ENCODE measurements at regions not wholly inside any gene's neighbourhood (a gene's known extent, or its start where the extent isn't known, plus 50 kb on each side); places are given as distances from the start of the nearest gene placed in this dataset.
"Not testable (repeated sequence)": the region's sequence is repeated elsewhere in the genome, so short reads cannot be mapped to it uniquely, and the experiment has no call there.

DNA sequence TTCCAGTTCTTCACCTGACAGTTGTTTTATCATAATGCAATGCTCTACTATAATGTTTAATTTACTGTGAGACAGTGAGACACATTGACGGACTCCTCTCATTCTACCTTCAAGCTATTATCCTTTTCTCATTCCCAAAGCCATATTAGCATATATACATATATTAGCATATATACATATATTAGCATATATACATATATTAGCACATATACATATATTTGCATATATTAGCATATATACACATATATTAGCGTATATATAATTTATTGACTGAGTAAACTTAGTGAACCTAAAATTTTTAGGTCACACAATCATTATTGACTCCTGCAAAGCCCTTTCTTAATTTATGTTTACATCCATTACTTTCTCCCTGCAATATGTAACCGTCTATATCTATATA is 555.0 kb upstream of the ADGRB3 start:
- no peak for DNase-seq (ENCODE audit: low read depth in 2 of 3, low spot score in 2 of 3)

DNA sequence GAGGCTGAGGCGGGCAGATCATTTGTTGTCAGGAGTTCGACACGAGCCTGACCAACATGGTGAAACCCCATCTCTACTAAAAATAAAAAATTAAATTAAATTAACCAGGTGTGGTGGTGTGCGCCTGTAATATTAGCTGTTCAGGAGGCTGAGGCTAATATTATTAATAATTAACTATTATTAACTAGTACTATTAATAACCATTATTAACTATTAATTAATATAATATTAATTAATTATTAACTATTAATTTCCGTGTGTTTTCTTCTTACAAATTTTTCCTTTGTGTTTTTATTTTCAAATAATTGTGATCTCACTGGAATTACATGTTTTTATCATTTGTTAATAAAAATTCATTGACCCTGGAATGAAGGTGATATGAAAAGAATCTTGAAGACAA is 557.4 kb upstream of the ADGRB3 start:
- DNase-seq (ENCODE audit: low read depth in 2 of 3, low spot score in 2 of 3): no peak

DNA sequence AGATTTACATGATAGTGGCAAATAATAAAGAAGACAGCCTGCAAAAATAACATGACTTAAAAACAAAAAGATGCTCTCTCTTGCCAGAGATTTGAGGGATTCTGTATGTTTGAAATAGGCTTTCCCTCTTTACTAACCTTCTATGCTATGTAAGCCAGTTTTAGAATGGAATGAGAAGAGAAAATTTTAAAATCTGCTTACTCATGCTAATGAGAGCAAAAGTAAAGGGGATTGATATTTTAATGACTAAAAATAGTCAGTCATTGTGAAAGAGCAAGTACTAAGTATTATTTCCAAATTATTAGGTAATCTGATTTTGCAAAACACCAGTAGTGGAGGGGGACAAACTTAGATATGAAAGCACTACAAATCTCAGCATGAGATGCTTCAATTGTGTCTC is 563.3 kb upstream of the ADGRB3 start:
- DNase-seq (ENCODE audit: low read depth in 2 of 3, low spot score in 2 of 3): no peak

GRCh38 chr6:68069921-68070710 is 565.0 kb upstream of the ADGRB3 start:
- no peak for DNase-seq (ENCODE audit: low read depth in 2 of 3, low spot score in 2 of 3)

DNA sequence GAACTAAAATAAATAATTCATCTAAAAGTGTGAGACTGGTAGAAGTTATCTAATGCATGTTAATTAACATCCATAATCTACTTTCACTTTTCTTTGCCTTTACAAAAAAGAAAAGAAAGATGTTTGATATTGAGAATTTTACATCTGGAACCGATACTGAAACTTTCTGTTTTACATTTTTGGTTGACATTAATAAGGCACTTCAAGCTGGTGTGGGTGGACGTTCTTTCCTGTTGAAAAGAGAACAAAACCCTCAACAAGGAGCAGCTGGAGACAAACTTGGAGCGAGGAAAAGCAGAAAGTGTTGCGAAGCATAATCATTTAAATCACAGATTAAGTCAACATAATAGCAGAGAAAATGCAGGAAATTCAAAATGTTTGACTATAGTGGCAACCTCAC is 575.2 kb upstream of the ADGRB3 start:
- DNase-seq (ENCODE audit: low read depth in 2 of 3, low spot score in 2 of 3): no peak

GRCh38 chr6:68059261-68059660 is 575.8 kb upstream of the ADGRB3 start:
- DNase-seq (ENCODE audit: low read depth in 2 of 3, low spot score in 2 of 3): no peak

- DNase-seq (ENCODE audit: low read depth in 2 of 3, low spot score in 2 of 3): not testable (repeated sequence)
These were observed 578.5 kb upstream of the ADGRB3 start for GRCh38 chr6:68056596-68056995.

DNA sequence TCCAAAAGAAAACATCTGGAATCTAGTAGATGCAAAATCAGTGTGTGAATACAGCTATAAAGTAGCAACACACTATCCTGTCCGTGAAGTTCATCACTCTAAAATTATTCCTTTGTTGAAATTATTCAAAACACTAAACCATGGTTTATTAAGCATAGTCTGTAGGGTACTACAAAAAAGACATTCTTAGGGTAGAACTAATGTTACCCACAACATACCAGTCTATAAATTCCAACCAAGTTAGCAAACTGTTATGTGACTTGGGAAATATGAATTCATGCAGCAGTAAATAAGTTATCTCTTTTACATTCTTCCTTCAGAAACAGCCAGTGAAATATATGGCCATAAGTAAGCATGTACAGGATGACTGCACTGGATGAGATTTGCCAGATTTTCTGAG is 580.3 kb upstream of the ADGRB3 start:
- DNase-seq (ENCODE audit: low read depth in 2 of 3, low spot score in 2 of 3): no peak

DNA sequence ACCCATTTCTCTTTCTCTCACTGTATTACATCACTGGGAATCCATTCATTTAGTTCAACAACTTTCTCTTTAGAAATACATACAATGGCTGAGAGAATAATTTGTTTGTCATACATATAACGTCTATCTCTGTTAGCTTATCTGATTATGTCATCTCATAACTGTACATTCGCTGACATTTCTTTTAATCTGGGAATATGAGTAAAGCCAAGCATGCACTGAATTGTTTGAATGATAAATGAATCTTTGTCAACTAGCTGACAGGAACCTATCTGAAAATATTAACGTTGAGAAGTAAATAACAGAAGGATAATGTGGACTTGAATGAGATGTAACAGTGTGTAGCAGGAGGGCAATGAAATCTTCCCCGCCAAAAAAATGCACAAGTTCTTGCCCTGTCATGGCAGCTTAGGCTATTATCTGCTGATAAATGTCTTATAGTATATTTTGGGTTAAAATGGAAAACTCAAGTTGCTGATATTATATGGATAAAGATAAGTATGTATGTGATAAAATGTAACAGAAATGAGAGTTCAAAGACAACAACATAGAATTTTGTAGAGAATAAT is 581.2 kb upstream of the ADGRB3 start:
- no peak for DNase-seq (ENCODE audit: low read depth in 2 of 3, low spot score in 2 of 3)

GRCh38 chr6:68052234-68052633 is 582.8 kb upstream of the ADGRB3 start:
- no peak for DNase-seq (ENCODE audit: low read depth in 2 of 3, low spot score in 2 of 3)

- no peak for DNase-seq (ENCODE audit: low read depth in 2 of 3, low spot score in 2 of 3)
These were observed 585.5 kb upstream of the ADGRB3 start for GRCh38 chr6:68049562-68049961.

GRCh38 chr6:68046756-68047155 is 588.3 kb upstream of the ADGRB3 start:
- no peak for DNase-seq (ENCODE audit: low read depth in 2 of 3, low spot score in 2 of 3)

DNA sequence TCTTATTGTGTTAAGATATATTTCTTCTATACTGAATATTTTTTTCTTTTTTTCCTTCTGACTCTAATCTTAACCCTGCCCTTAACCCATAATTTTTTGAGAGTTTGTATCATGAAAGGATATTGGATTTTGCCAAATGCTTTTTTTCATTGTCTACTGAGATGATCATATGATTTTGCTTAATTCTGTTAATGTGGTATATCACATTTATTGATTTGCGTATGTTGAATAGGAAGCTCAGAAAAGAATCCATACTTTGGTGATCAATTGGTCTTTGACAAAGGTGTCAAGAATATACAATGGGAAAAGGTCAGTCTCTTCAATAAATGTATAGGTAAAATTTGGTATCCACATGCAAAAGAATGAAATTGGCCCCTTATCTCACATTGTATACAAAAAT is 588.8 kb upstream of the ADGRB3 start:
- no peak for DNase-seq (ENCODE audit: low read depth in 2 of 3, low spot score in 2 of 3)

GRCh38 chr6:68045193-68045592 is 589.9 kb upstream of the ADGRB3 start:
- DNase-seq (ENCODE audit: low read depth in 2 of 3, low spot score in 2 of 3): no peak

DNA sequence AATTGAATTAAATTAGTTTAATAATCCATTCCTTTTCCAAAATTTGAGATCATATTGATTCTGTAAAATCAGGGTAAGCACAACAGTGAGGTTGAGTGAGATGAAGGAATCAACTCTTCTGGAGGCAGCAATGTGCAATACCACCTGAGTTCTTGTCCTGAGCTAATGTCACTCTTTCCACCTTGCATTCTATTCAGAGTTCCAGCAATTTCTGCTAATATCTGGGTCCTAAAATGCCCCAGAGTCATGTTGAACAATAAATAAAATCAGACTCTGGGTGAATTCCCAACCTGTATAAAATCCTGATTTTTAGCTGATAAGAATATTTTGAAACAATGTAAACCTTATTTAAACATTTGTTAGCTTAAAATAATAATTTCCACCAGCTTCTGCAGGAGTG is 590.8 kb upstream of the ADGRB3 start:
- DNase-seq (ENCODE audit: low read depth in 2 of 3, low spot score in 2 of 3): no peak

GRCh38 chr6:68043122-68043398 is 592.0 kb upstream of the ADGRB3 start:
- no peak for DNase-seq (ENCODE audit: low read depth in 2 of 3, low spot score in 2 of 3)

GRCh38 chr6:68042339-68043121 is 592.6 kb upstream of the ADGRB3 start:
- no peak for DNase-seq (ENCODE audit: low read depth in 2 of 3, low spot score in 2 of 3)

GRCh38 chr6:68040780-68041179 is 594.3 kb upstream of the ADGRB3 start:
- DNase-seq (ENCODE audit: low read depth in 2 of 3, low spot score in 2 of 3): no peak

- DNase-seq (ENCODE audit: low read depth in 2 of 3, low spot score in 2 of 3): no peak
These were observed 594.7 kb upstream of the ADGRB3 start for GRCh38 chr6:68040312-68040778.

DNA sequence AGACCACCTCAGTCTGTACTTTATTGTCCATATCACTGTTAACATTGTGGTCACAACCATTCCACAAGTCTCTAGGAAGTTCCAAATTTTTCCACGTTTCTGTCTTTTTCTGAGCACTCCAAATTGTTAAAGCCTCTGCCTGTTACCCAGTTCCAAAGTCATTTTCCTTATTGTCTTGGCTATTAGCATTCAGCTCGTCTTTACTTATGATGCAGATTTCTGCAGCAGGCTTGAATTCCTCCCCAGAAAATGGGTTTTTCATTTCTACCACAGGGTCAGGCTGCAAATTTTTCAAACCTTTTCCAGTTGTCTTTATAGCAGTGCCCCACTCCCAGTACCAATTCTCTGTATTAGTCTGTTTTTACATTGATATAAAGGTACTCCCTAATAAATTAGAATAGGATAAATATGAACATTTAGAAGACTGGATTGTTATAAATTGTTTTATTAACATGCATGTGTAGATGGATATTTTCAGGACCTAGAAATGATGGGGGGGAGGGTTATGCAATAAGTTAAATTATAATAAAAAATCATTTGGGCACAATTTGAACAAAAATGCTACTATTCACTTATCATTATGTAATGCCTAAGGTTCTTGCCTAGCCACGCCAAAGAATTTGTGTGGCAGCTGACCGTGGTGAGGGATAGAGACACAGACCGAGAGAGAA is 595.3 kb upstream of the ADGRB3 start:
- no peak for DNase-seq (ENCODE audit: low read depth in 2 of 3, low spot score in 2 of 3)

- DNase-seq (ENCODE audit: low read depth in 2 of 3, low spot score in 2 of 3): no peak
These were observed 596.2 kb upstream of the ADGRB3 start for GRCh38 chr6:68038815-68039408.

Data from hematopoietic multipotent progenitor cell (in vitro differentiated cells).